ENCODE measurements at regions not wholly inside any gene's neighbourhood (a gene's known extent, or its start where the extent isn't known, plus 50 kb on each side); places are given as distances from the start of the nearest gene placed in this dataset.
A peak's percentile ranks its signal among the peaks of the same experiment; 100 is the strongest.

GRCh38 chr19:32041681-32042292 lies 303.6 kb upstream of the ZNF507 start:
- CTCF ChIA-PET, result interaction anchor here (0.7 kb wide), 3 partner anchors 44 to 1559 kb away, joined by 3 to 7 read pairs (median 4); no protein-coding TSS in a partner anchor
- peak; percentile 36 for DNase-seq (ENCODE audit: low spot score)
- H3K27ac ChIP-seq, result no peak overlapping the region
- POLR2A ChIA-PET (ENCODE audit: low non-redundant PET), result no interaction called here
- TF ChIP-seq CTCF (conservative IDR thresholded peaks at IDR 0.05; ENCODE audit: low read depth), result peak; percentile 66

GRCh38 chr19:32047788-32048187 lies 297.6 kb upstream of the ZNF507 start:
- DNase-seq (ENCODE audit: low spot score), result no peak
- POLR2A ChIA-PET (ENCODE audit: low non-redundant PET), result no interaction called here
- H3K27ac ChIP-seq, result no peak overlapping the region
- no peak for TF ChIP-seq CTCF (conservative IDR thresholded peaks at IDR 0.05; ENCODE audit: low read depth)
- CTCF ChIA-PET, result no interaction called here

GRCh38 chr19:32053376-32053775 lies 292.0 kb upstream of the ZNF507 start:
- DNase-seq (ENCODE audit: low spot score), result no peak
- CTCF ChIA-PET, result no interaction called here
- POLR2A ChIA-PET (ENCODE audit: low non-redundant PET), result no interaction called here
- TF ChIP-seq CTCF (conservative IDR thresholded peaks at IDR 0.05; ENCODE audit: low read depth), result no peak
- H3K27ac ChIP-seq, result no peak overlapping the region

- ChIA-PET POLR2A (ENCODE audit: low non-redundant PET) (no interaction called here), CTCF (no interaction called here)
- H3K27ac ChIP-seq, result no peak overlapping the region
- no peak for DNase-seq (ENCODE audit: low spot score)
- TF ChIP-seq CTCF (conservative IDR thresholded peaks at IDR 0.05; ENCODE audit: low read depth), result no peak
These were observed 291.5 kb upstream of the ZNF507 start for GRCh38 chr19:32053861-32054260.

GRCh38 chr19:32058131-32058530 lies 287.3 kb upstream of the ZNF507 start:
- ChIA-PET POLR2A (ENCODE audit: low non-redundant PET) (no interaction called here), CTCF (interaction anchor here (0.7 kb wide), 1 partner anchor 339 kb away, joined by 4 read pairs; no protein-coding TSS in a partner anchor)
- DNase-seq (ENCODE audit: low spot score), result no peak

GRCh38 chr19:32061315-32061714 lies 284.1 kb upstream of the ZNF507 start:
- DNase-seq (ENCODE audit: low spot score), result peak; percentile 32
- ChIA-PET POLR2A (ENCODE audit: low non-redundant PET) (no interaction called here), CTCF (interaction anchor here (0.6 kb wide), 1 partner anchor 1510 kb away, joined by 3 read pairs; no protein-coding TSS in a partner anchor)
- TF ChIP-seq CTCF (conservative IDR thresholded peaks at IDR 0.05; ENCODE audit: low read depth), result no peak
- no peak overlapping the region for H3K27ac ChIP-seq

More at GRCh38 chr19:32058131-32058530, 287.3 kb upstream of the ZNF507 start:
- H3K27ac ChIP-seq, result no peak overlapping the region
- TF ChIP-seq CTCF (conservative IDR thresholded peaks at IDR 0.05; ENCODE audit: low read depth), result no peak
